GM12891 (cell line): ENCODE measurements at regions not wholly inside any gene's neighbourhood (a gene's known extent, or its start where the extent isn't known, plus 50 kb on each side); places are given as distances from the start of the nearest gene placed in this dataset.
"Not testable (repeated sequence)": the region's sequence is repeated elsewhere in the genome, so short reads cannot be mapped to it uniquely, and the experiment has no call there.

Experiments
- DNase-seq: peaks from one replicate; pipeline ENCODE4 v3.0.0; 2011; ENCODE audit warnings: low spot score; ENCODE audit not compliant: insufficient read length
- FAIRE-seq: peaks from 2 replicates; lab custom pipeline; 2011; peaks lifted over from hg19 to GRCh38; lab: Jason Lieb, UNC
- PAX5 ChIP-seq: IDR thresholded peaks from 2 replicates; pipeline ENCODE4 v1.6.1; 2011; ENCODE audit warnings: low read length, moderate library complexity, mild to moderate bottlenecking; ENCODE audit not compliant: insufficient read depth, severe bottlenecking
- POLR2A ChIP-seq: IDR thresholded peaks from 2 replicates; pipeline ENCODE4 v1.6.1; 2011; ENCODE audit warnings: low read depth, low read length, control low read depth
- POLR2AphosphoS5 ChIP-seq: IDR thresholded peaks from 2 replicates; pipeline ENCODE4 v1.6.1; 2011; ENCODE audit warnings: low read depth, low read length, control low read depth
- POU2F2 ChIP-seq: IDR thresholded peaks from 2 replicates; pipeline ENCODE4 v1.6.1; 2011; ENCODE audit warnings: low read depth, mild to moderate bottlenecking, control low read depth, low read length, moderate library complexity
- SPI1 ChIP-seq: IDR thresholded peaks from 2 replicates; pipeline ENCODE4 v1.6.1; 2011; ENCODE audit warnings: low read depth, low read length, control low read depth
- TAF1 ChIP-seq: IDR thresholded peaks from 2 replicates; pipeline ENCODE4 v1.6.1; 2011; ENCODE audit warnings: low read depth, low read length, control low read depth

GRCh38 chr1:65615859-65616258, 176.8 kb upstream of the PDE4B start:
- no peak for DNase-seq
- no peak for FAIRE-seq
- TF ChIP-seq POLR2A (no peak), SPI1 (no peak), POLR2AphosphoS5 (no peak), PAX5 (no peak), TAF1 (no peak), POU2F2 (no peak)

- not testable (repeated sequence) for FAIRE-seq
Observed at GRCh38 chr1:65621721-65622120, 171.0 kb upstream of the PDE4B start.

DNA sequence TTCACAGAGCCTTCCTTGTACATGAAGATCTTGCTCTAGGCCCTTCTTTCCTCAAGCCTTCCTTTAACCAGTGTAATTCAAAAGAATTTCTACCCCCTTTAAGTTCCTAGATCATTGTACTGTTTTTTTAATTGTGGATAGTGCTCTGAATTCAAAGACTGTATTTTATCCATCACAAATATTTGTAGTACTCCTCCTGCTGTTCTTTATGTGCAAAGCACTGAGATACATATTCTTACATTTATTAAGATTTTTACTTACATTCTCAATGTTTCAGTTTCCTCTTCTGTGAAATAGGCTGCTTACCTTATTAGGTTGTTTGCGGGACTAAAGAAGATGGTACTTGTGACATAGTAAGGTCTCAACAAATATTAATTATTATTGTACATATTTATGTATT, 168.8 kb upstream of the PDE4B start:
- no peak for TF ChIP-seq POLR2AphosphoS5
- no peak for TF ChIP-seq POU2F2
- DNase-seq = no peak
- FAIRE-seq = no peak

More at GRCh38 chr1:65621721-65622120, 171.0 kb upstream of the PDE4B start:
- not testable (repeated sequence) for DNase-seq

- FAIRE-seq = no peak
- no peak for DNase-seq
- TF ChIP-seq POLR2AphosphoS5 (no peak), POU2F2 (no peak), POLR2A (no peak), PAX5 (no peak), TAF1 (no peak), SPI1 (no peak)
Observed at GRCh38 chr1:65625528-65625927, 167.2 kb upstream of the PDE4B start.

- TF ChIP-seq POLR2A (no peak), POLR2AphosphoS5 (no peak), POU2F2 (no peak), TAF1 (no peak), SPI1 (no peak), PAX5 (no peak)
- FAIRE-seq = no peak
- DNase-seq = no peak
Observed at GRCh38 chr1:65626003-65626402, 166.7 kb upstream of the PDE4B start.

DNA sequence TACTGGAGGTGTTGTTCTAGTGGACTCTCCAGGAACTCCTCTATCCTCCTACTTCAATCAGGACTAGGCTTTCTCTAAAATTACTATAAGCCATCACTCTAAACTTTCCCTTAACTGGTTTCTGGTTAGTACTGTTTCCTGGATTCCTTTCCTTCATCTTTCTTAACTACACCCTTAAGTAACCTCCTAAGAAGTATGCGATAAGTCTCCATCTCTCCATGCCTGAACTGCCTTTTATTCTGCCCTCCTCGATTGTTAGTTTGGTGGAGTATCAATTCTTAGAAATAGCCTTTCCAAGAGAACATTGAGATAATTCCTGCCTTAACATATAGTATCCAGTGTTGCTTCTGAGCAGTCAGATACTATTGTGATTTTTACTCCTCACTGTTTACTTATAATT, 162.9 kb upstream of the PDE4B start:
- DNase-seq (no peak), FAIRE-seq (no peak)
- TF ChIP-seq POLR2A (no peak), PAX5 (no peak), POU2F2 (no peak), SPI1 (no peak), TAF1 (no peak), POLR2AphosphoS5 (no peak)

GRCh38 chr1:65630855-65631254, 161.8 kb upstream of the PDE4B start:
- FAIRE-seq (no peak), DNase-seq (no peak)
- TF ChIP-seq PAX5 = no peak
- TF ChIP-seq POU2F2 = no peak
- TF ChIP-seq SPI1 = no peak
- TF ChIP-seq TAF1 = no peak
- no peak for TF ChIP-seq POLR2A
- no peak for TF ChIP-seq POLR2AphosphoS5

DNA sequence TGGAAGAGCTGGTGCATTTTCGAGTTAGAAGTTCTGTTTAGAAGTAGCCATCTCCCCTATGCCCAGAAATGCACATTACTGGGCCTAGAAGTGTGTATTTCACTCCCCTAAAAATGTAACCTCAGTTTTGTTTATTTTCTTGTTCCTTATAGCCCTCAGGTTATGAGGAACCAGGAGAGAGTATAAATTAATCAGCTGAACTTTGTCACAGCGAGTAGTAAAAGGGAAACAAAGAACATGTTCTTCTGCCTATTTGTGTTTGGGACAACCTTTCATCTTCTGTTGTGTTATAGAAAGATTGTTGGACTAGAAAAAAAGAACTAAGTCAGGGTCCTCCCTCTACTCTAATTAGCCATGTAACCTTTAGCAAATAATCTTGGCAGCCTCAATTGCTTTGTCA, 160.5 kb upstream of the PDE4B start:
- FAIRE-seq (no peak), DNase-seq (no peak)
- TF ChIP-seq TAF1 = no peak
- no peak for TF ChIP-seq POLR2A
- no peak for TF ChIP-seq SPI1
- no peak for TF ChIP-seq POLR2AphosphoS5
- TF ChIP-seq POU2F2 = no peak
- TF ChIP-seq PAX5 = no peak

- FAIRE-seq (no peak), DNase-seq (no peak)
Observed at GRCh38 chr1:65640046-65640445, 152.6 kb upstream of the PDE4B start.

GRCh38 chr1:65649185-65649584, 143.5 kb upstream of the PDE4B start:
- FAIRE-seq, DNase-seq: not testable (repeated sequence)

More at GRCh38 chr1:65640046-65640445, 152.6 kb upstream of the PDE4B start:
- TF ChIP-seq TAF1 (no peak), POU2F2 (no peak), POLR2AphosphoS5 (no peak), SPI1 (no peak), POLR2A (no peak)

- no peak for FAIRE-seq
- no peak for DNase-seq
Observed at GRCh38 chr1:65650682-65651081, 142.0 kb upstream of the PDE4B start.

GRCh38 chr1:65654526-65654925, 138.2 kb upstream of the PDE4B start:
- DNase-seq, FAIRE-seq: not testable (repeated sequence)

More at GRCh38 chr1:65650682-65651081, 142.0 kb upstream of the PDE4B start:
- no peak for TF ChIP-seq TAF1
- TF ChIP-seq POLR2A = no peak
- no peak for TF ChIP-seq SPI1
- TF ChIP-seq PAX5 = no peak
- TF ChIP-seq POLR2AphosphoS5 = no peak
- TF ChIP-seq POU2F2 = no peak

- not testable (repeated sequence) for DNase-seq, FAIRE-seq
Observed at GRCh38 chr1:65657609-65658008, 135.1 kb upstream of the PDE4B start.
